Muscle of back (tissue), 3 donors: ENCODE measurements at regions not wholly inside any gene's neighbourhood (a gene's known extent, or its start where the extent isn't known, plus 50 kb on each side); places are given as distances from the start of the nearest gene placed in this dataset.

ENCODE experiments used
- DNase-seq, 3 donors: peaks; one replicate each; pipeline versions ENCODE4 v3.0.0 to v3.0.0-alpha.2; 2013

- DNase-seq = peak; percentile 84 to 95 (median 87)
Measured at GRCh38 chr12:58529897-58530741, 390.2 kb downstream of the LRIG3 start.

GRCh38 chr12:58530742-58531062 is 389.6 kb downstream of the LRIG3 start:
- DNase-seq = peak in 1 of 3 donors; percentile 59

- no peak for DNase-seq
Measured at GRCh38 chr12:58532855-58533608, 387.3 kb downstream of the LRIG3 start.

GRCh38 chr12:58533652-58534051 is 386.7 kb downstream of the LRIG3 start:
- no peak for DNase-seq

- peak in 2 of 3 donors; percentile 31 to 69 for DNase-seq
Measured at GRCh38 chr12:58537278-58537677, 383.0 kb downstream of the LRIG3 start.

- DNase-seq = no peak
Measured at GRCh38 chr12:58539295-58539694, 381.0 kb downstream of the LRIG3 start.

- DNase-seq = peak; percentile 83 to 91 (median 85)
Measured at GRCh38 chr12:58540480-58541299, 379.6 kb downstream of the LRIG3 start.

- DNase-seq = no peak
Measured at GRCh38 chr12:58541300-58541690, 379.0 kb downstream of the LRIG3 start.

GRCh38 chr12:58544281-58544680 is 376.0 kb downstream of the LRIG3 start:
- no peak for DNase-seq

GRCh38 chr12:58547217-58547616 is 373.1 kb downstream of the LRIG3 start:
- no peak for DNase-seq

- DNase-seq = no peak
Measured at GRCh38 chr12:58548801-58549200, 371.5 kb downstream of the LRIG3 start.

- no peak for DNase-seq
Measured at GRCh38 chr12:58554522-58555157, 365.7 kb downstream of the LRIG3 start.

GRCh38 chr12:58557171-58557570 is 363.1 kb downstream of the LRIG3 start:
- peak in 1 of 3 donors; percentile 51 for DNase-seq

GRCh38 chr12:58557661-58558060 is 362.6 kb downstream of the LRIG3 start:
- DNase-seq = no peak

- no peak for DNase-seq
Measured at GRCh38 chr12:58563621-58564020, 356.7 kb downstream of the LRIG3 start.

- no peak for DNase-seq
Measured at GRCh38 chr12:58564721-58565120, 355.6 kb downstream of the LRIG3 start.

- DNase-seq = peak in 2 of 3 donors; percentile 52 to 87
Measured at GRCh38 chr12:58566599-58566998, 353.7 kb downstream of the LRIG3 start.

GRCh38 chr12:58567189-58567588 is 353.1 kb downstream of the LRIG3 start:
- DNase-seq = no peak

GRCh38 chr12:58570411-58570810 is 349.9 kb downstream of the LRIG3 start:
- DNase-seq = no peak

GRCh38 chr12:58575256-58575655 is 345.0 kb downstream of the LRIG3 start:
- DNase-seq = peak; percentile 64 to 84 (median 69)

GRCh38 chr12:58576081-58576480 is 344.2 kb downstream of the LRIG3 start:
- peak in 1 of 3 donors; percentile 54 for DNase-seq

- DNase-seq = peak in 2 of 3 donors; percentile 59 to 78
Measured at GRCh38 chr12:58576916-58577315, 343.4 kb downstream of the LRIG3 start.
